HG03354 (cell line): ENCODE measurements at regions not wholly inside any gene's neighbourhood (a gene's known extent, or its start where the extent isn't known, plus 50 kb on each side); places are given as distances from the start of the nearest gene placed in this dataset.

Experiments used
- ATAC-seq: cut with Tn5 transposase; IDR thresholded peaks from one replicate; pipeline ENCODE4 v1.9.1; 2021; ENCODE audit warnings: mild to moderate bottlenecking; ENCODE audit not compliant: unreplicated experiment, poor library complexity, severe bottlenecking

DNA sequence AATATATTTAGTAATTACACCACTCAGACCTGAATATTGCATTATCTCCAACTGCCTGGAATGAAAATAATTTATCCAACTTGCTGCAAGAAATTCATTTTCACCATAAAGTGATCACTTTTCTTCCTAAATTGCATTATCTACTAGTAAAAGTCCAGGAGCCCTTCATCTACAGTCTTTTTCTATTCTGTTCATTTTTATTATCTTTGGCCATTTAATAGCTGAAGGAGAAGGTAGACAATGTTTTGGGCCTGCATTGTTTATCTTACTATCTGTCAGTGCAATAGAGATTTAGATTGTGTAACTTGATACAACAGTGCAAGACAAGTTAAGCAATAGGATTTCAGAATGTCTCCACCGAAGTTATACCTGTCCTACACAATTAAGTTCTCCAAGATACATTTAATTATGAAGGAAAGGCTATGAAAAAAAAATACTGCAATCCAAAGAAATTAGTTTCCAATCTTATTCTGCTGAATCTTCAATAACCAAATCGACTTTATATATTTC is 1339.7 kb upstream of the CDH6 start:
- ATAC-seq: no peak

DNA sequence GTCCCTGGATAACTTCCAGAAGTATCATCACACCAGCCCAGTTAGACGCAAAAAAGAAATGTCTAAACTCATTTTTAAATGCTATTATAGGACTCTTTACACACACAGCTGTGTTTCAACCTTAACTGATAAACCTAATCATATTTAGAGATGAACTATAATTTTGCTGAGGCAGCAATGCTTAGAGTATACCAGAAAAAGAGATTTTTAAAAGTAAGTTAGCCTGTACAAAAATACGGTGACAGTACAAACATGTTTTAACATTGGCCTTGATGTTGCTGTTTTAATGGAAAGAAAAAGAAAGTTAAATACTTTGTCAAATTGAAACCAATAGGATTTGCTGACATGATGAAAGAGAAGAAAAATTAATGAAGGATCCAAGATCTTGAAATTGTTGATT is 1341.2 kb upstream of the CDH6 start:
- no peak for ATAC-seq

DNA sequence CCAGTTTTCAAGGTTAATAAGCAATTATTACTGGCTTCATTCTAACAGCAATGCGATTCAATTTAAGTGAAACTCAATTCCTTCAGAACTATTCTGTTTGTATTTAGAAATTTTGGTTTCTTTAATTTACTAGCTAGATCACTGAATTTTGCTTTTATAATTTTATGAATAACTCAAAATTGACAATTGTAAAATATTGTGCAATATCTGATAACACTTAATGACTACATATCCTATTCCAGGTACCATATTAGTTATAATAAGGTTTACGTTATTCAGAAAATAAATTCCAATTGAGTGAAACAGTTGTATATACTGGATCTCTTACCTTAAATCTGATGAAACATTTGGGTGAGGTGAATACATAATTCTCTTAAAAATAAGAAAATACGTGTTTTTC is 1348.3 kb upstream of the CDH6 start:
- no peak for ATAC-seq

DNA sequence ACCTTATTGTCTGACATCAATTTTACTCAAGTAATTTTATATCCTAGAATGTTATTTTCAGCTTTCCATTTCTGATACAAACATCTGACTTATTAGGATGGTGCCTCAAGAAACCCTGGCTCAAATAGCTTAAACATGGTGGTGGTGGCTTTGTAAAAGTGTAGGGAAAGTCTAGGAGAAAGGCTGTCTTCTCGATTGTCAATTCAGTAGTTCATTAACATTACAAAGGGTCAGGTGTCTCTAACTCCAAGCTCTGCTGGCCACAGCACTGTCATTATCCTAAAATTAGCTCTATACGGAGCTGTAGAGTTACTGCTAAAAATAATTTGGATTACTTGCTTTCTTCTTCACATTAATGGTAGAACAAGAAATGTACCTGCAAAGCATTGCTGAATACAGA is 1360.1 kb upstream of the CDH6 start:
- ATAC-seq: no peak

DNA sequence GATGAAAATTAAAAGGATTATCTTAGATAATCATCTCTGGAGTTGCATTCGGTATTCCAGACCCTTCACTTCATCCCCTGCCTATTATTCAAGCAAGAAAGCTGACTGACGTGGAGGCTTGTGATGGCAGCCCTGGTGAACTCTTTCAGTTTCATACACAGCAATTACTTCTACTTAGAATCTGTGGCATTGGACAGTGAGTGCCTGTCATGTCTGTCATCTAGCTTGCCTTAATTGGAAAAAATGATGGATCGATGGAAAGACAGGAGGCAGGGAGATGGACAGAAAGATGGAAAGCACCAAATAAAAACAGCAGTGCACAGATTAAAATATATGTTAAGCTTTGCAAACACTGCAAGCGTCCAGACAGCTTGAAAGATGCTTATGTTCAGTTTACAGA is 1371.0 kb upstream of the CDH6 start:
- ATAC-seq: no peak

DNA sequence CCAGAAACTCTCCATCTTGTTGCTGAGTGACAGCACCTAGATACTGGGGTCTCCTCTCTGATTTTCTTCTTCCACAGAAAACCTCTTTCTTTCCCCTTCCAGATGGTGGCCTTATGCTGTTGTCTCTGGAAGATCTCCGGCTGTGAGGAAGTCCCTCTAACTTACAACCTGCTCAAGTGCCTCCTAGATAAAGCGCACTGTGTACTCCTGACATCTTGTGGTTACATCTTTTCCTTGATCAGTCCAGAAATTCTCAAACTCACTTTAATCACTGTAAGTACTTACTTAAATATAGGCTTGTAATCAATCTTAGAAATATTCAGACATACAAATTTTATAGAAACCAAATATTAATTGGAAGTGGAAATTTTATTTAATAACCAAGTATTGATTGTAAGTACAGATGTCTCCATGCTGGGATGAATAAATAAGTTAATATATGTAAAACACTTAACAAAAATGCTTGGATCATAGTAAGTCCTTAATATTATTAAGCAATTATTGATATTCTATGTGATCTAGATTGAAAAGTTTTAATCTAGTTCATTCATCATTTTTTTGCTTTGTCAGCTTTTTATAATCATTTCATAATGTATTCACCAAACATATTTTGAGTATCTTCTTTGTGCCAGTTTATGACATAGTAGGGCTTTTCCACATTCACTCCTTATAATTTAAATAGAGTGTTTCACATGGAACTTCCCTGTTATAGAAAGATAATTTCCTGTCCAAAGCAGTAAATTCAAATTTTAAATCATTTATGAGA is 1381.4 kb upstream of the CDH6 start:
- ATAC-seq: no peak

DNA sequence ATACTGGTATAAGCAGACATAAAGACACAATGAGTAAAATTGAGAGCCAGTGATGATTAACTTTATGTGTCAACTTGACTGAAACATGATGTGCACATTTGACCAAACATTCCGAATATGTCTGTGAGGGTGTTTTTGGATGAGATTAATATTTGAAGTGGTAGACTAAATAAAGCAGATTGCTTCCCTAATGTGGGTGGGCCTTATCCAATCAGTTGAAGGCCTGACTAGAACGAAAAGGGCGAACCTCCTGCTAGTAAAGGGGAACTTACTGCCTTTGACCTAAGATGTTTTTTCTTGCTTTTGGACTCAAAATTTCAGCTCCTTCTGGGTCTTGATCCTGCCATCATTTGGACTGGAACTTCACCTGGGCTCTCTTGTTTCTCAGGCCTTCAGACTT is 1387.7 kb upstream of the CDH6 start:
- ATAC-seq: no peak

DNA sequence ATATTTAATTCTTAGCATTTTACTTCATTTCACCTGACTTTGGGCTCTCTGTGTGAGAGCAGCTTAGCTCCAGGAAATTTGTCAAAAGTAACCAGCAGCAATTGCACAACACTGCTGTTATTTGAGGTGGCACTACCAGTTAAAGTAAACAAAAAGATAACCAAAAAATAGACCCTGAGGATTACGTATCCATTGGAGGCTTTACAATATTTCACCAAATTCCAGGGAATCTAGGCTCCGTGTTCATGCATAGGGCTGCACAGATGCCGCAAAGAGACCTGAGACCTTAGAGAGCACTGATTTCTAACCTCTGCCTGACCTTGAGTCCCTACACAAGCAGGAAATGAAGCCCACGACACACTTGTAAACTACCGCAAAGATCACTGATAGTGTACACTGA is 1392.7 kb upstream of the CDH6 start:
- no peak for ATAC-seq

DNA sequence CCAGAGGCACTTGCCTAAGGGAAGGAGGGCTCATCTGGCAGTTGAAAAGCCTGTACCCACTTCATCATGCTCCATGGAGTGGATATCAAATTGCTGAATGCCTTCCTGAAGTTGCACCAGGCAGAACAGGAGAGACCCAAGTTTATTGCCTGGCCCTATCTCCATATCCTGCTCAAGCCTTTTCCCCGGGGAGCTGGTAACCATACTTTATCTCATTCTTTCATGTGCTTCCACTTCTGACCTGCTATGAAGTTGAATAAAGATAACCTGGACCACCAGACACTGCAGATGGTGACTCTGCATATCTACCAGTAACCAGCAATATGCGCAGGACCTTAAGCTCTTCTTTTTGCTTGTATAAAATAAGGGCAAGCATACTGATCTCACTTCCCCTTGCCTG is 1397.5 kb upstream of the CDH6 start:
- ATAC-seq: no peak

DNA sequence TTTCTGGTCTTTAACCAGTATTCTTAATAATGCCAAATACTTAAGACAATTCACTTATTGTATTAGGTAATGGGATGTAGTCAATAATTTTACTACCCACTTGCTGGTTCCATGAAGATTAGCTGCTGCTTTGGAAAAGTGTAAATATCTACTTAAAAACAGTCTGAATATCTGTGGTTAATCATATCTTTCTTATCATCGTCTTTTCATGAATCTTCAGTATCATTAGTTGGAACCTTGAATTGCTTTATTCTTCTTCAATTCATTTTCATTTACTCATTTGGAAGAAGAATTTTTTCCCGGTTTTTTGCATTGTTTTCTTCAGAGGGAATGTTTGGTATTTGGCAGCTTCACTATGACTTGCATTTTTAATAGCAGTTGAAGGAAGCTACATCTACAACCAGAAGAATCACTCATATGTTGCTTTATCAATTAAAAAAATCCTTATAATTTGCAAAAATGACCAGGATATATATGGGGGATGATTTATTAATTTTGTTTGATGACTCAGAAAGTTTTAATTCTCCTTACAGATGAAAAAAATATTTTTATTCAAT is 1398.3 kb upstream of the CDH6 start:
- no peak for ATAC-seq

DNA sequence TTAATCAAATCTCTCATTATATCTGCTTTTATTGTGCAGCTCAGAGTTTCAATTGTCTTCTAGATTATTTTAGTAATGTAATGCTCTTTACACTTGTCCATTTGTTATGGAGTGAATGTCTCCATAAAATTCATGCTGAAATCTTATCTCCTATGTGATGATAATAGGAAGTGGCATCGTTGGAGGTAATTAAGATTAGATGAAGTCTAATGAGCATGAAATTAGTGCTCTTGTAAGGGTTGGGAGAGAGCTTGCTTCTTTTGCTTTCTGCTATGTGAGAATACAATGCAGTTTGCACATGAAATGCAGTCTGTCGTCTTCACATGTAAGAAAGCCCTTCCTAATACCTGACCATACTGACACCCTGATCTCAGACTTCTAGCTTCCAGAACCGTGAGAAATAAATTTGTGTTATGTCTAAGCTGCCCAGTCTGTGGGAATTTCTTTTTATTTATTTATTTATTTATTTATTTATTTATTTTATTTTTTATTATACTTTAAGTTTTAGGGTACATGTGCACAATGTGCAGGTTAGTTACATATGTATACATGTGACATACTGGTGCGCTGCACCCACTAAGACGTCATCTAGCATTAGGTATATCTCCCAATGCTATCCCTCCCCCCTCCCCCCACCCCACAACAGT is 1399.2 kb upstream of the CDH6 start:
- no peak for ATAC-seq

DNA sequence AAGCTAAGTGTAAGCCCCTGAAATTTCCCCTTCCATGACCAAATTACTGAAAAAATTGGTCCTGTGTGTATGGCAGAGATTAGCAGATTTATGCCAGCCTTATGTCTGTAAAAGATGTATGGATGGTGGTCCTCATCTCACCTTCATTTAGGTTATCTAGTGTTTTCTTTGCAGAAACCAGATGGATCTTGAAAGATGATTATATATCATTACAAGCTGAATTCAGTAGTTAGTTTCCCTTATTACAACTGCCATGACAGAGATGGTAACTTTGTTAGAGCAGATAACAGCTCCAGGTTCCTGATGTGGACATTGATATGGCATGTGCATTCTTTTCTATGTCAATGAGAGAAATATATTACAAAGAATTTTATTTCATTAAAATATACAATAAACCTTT is 1403.2 kb upstream of the CDH6 start:
- ATAC-seq: no peak

DNA sequence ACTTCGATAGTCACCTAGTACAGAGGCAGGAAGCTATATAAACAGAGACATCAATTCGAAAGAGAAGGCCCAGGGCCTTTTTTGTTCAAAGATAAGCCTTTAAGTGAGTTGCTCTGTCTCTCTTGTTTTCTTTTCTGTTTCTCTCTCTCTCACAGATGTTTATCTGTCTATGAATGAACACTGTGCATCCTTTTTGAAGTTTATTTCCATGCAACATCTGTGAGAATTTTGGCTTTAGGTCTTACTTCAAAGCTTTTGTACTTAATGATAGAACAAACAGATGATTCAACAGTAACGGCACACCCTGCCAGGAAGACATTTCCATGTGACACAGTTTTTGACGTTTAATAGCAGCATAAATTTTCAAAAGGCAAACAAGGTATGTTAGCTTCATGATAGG is 1413.1 kb upstream of the CDH6 start:
- ATAC-seq: no peak

DNA sequence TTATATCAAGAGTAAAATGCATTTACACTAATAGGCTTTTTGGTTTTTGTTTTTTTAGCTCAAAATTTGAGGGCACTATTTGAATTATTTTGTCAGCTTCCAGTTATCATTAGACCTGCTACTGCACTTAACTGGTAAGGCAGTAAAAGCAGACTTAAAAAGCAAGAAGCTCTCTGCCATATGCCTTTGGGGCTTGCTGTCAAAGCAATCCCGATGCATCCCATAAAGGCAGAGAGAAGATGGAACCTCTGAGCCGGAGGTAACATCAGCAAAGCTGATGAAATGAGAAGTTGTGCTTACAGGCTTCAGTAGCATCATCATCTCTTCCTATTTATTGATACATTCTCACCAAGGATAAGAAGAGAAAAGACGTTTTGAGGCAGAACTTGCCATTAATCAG is 1414.3 kb upstream of the CDH6 start:
- ATAC-seq: no peak

DNA sequence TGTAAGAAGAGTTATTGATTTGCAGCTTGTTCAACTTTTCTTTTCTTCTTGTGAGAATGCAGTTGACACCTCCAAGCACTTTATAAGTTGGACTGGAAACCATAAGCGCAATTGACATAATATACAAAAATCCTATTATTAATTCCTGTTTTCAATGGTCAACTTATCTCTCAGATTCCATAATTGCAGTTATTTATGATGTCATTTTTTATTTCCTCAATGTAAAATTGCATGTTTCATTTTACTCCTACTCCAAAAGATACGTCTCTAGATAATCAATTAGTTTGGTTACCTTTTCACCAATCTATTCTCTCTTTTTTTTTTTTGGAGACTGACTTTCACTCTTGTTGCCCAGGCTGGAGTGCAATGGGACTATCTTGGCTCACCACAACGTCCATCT is 1416.1 kb upstream of the CDH6 start:
- ATAC-seq: no peak

DNA sequence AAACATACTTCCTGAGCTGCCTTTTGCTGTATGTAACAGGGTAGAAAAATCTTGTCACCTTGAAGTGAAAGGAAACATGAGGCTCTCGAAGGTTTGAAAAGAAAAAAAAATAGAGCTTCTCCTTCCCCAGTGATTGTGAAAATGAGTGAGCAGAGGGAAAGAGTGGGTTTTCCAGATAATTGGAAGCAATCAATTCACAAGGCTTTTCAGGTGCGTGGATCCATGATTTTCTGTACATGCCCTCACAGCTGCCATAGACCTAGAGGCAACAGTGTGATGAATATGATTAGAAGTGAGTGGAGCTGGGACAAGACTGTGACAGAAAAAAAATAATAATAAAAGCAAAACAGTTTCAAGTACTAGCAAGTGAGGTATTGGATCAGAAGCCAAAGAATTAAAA is 1422.5 kb upstream of the CDH6 start:
- ATAC-seq: no peak

DNA sequence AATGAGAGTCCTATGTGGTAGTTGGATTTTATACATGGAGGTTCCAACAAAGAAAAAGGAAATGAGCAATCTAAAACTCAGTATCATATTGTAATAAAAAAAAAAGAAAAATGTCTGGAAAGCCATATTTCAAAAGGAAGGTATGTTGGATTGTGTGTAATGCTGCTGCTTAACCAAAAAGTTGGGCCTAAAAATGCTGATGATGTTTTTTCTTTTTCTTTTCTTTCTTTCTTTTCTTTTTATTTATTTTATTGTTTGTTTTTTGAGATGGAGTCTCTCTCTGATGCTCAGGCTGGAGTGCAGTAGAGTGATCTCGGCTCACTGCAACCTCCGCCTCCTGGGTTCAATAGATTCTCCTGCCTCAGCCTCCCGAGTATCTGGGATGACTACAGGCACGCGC is 1424.0 kb upstream of the CDH6 start:
- no peak for ATAC-seq

DNA sequence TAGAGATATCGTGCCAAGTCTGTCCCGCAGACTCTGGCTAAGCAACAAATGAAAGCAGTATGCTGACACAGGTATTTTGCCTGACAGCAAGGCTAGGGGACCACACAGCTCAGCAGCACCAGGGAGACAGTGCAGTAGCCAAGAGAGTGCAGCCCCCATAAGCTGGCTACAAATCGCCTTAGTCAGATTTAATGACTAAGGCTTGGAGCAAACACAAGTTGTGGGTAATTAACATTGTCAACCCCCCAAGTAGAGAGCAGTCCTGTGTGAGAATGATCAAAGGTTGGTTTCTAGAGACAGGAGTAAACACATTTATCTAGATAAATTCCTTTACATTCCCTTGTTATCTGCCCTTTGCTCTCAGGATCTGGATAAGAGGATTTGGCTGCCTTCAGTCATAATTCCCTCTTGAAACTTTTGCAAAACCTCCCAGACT is 1434.5 kb upstream of the CDH6 start:
- ATAC-seq: no peak

DNA sequence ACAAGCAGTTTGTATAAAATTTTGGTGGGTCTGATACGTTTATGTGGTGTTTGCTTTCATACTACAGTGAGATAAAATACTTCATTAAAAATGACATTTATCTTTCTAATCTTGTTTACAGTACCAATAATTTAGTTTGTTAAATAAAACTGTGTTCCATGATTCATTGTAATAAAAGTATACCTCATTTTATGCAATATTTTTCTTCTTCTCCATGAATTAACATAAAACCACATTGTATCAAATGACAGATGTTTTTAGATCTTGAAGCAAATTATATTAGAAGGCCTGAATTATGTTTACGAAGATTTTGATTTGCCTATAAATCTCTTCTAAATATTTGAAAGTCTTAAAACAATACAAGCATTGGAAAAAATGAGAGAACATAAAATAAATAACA is 1443.0 kb upstream of the CDH6 start:
- ATAC-seq: no peak

DNA sequence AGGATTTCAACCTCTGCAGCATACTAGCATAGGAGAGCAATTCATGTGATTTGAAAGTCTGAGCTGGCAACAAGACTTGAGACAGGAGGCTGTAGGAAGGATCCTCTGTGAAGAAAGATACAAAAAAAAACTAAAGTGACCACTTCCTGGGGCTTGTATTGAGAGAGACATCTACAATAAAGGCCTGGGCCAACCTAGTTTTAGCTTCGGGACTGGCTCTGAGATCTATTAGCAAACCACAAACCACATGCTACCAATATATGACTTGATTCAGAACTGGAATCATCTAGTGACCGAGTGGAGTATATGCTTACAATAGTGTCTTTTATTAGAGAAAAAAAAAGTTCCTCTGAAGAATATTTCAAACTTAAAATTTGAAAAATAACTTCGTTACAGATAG is 1448.9 kb upstream of the CDH6 start:
- ATAC-seq: no peak

DNA sequence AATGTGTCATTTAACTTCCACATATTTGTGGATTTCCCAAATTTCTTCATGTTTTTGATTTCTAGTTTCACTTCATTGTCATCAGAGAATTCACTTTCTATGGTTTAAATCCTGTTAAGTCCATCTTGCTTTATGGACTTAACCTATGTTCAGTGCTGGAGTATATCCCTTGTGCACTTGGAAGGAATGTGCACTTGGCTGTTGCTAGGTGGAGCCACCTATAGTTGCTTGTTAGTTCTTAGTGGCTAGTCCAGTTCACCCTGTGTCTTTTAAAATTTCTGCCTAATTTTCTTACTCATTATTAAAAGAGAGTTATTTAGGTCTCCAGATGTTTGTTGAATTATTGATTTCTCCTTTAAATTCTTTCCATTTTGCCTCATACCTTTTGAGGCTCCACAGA is 1472.5 kb upstream of the CDH6 start:
- no peak for ATAC-seq
